Rectal smooth muscle tissue (tissue), 1 donor: ENCODE measurements at regions not wholly inside any gene's neighbourhood (a gene's known extent, or its start where the extent isn't known, plus 50 kb on each side); places are given as distances from the start of the nearest gene placed in this dataset.

Source experiments
- H3K27ac ChIP-seq: one replicate; pipeline ENCODE4 v1.7.0; 2013; ENCODE audit warnings: low read depth, low read length, inconsistent platforms
- H3K27me3 ChIP-seq: one replicate; pipeline ENCODE4 v1.7.0; 2013; ENCODE audit warnings: low read length; ENCODE audit not compliant: control insufficient read depth, insufficient read depth
- H3K36me3 ChIP-seq: one replicate; pipeline ENCODE4 v1.7.0; 2013; ENCODE audit warnings: low read length; ENCODE audit not compliant: control insufficient read depth, insufficient read depth
- H3K4me1 ChIP-seq: one replicate; pipeline ENCODE4 v1.7.0; 2013; ENCODE audit warnings: low read length; ENCODE audit not compliant: control insufficient read depth, insufficient read depth
- H3K4me3 ChIP-seq: one replicate; pipeline ENCODE4 v1.7.0; 2013; ENCODE audit warnings: low read length
- H3K9ac ChIP-seq: one replicate; pipeline ENCODE4 v1.7.0; 2013; ENCODE audit warnings: low read length

- Histone ChIP-seq H3K36me3 (no peaks in the 10 kb centered on the region), H3K27me3 (no peaks in the 10 kb centered on the region), H3K27ac (no peak overlapping the region), H3K4me1 (no peaks in the 10 kb centered on the region), H3K4me3 (no peak overlapping the region), H3K9ac (no peak overlapping the region)
These were observed 393.8 kb upstream of the MEF2C start for GRCh38 chr5:89276566-89277305.

GRCh38 chr5:89275066-89275855, 392.3 kb upstream of the MEF2C start:
- Histone ChIP-seq H3K36me3 (no peaks in the 10 kb centered on the region), H3K9ac (no peak overlapping the region), H3K4me3 (no peak overlapping the region), H3K4me1 (no peaks in the 10 kb centered on the region), H3K27me3 (no peaks in the 10 kb centered on the region), H3K27ac (no peak overlapping the region)

GRCh38 chr5:89273289-89273688, 390.3 kb upstream of the MEF2C start:
- Histone ChIP-seq H3K27me3 (no peaks in the 10 kb centered on the region), H3K27ac (no peak overlapping the region), H3K4me3 (no peak overlapping the region), H3K36me3 (no peaks in the 10 kb centered on the region), H3K9ac (no peak overlapping the region), H3K4me1 (no peaks in the 10 kb centered on the region)

GRCh38 chr5:89270901-89271300, 387.9 kb upstream of the MEF2C start:
- Histone ChIP-seq H3K9ac (no peak overlapping the region), H3K4me3 (no peak overlapping the region), H3K4me1 (no peaks in the 10 kb centered on the region), H3K27me3 (no peaks in the 10 kb centered on the region), H3K27ac (no peak overlapping the region), H3K36me3 (no peaks in the 10 kb centered on the region)

GRCh38 chr5:89269721-89270120, 386.7 kb upstream of the MEF2C start:
- no peak overlapping the region for H3K9ac ChIP-seq
- H3K36me3 ChIP-seq = no peaks in the 10 kb centered on the region
- no peaks in the 10 kb centered on the region for H3K27me3 ChIP-seq
- H3K4me1 ChIP-seq = no peaks in the 10 kb centered on the region
- no peak overlapping the region for H3K27ac ChIP-seq
- no peak overlapping the region for H3K4me3 ChIP-seq

GRCh38 chr5:89268460-89268859, 385.5 kb upstream of the MEF2C start:
- Histone ChIP-seq H3K27me3 (no peaks in the 10 kb centered on the region), H3K4me1 (no peaks in the 10 kb centered on the region), H3K9ac (no peak overlapping the region), H3K4me3 (no peak overlapping the region), H3K27ac (no peak overlapping the region), H3K36me3 (no peaks in the 10 kb centered on the region)

- Histone ChIP-seq H3K4me1 (no peaks in the 10 kb centered on the region), H3K9ac (no peak overlapping the region), H3K27ac (no peak overlapping the region), H3K4me3 (no peak overlapping the region), H3K27me3 (no peaks in the 10 kb centered on the region), H3K36me3 (no peaks in the 10 kb centered on the region)
These were observed 384.8 kb upstream of the MEF2C start for GRCh38 chr5:89267788-89268187.

GRCh38 chr5:89265511-89266179, 382.7 kb upstream of the MEF2C start:
- H3K9ac ChIP-seq = no peak overlapping the region
- H3K4me1 ChIP-seq = no peaks in the 10 kb centered on the region
- H3K36me3 ChIP-seq = no peaks in the 10 kb centered on the region
- H3K27me3 ChIP-seq = no peaks in the 10 kb centered on the region
- H3K27ac ChIP-seq = no peak overlapping the region
- no peak overlapping the region for H3K4me3 ChIP-seq

- Histone ChIP-seq H3K36me3 (no peaks in the 10 kb centered on the region), H3K27me3 (no peaks in the 10 kb centered on the region), H3K27ac (no peak overlapping the region), H3K9ac (no peak overlapping the region), H3K4me3 (no peak overlapping the region), H3K4me1 (no peaks in the 10 kb centered on the region)
These were observed 380.9 kb upstream of the MEF2C start for GRCh38 chr5:89263846-89264245.

GRCh38 chr5:89262030-89262429, 379.0 kb upstream of the MEF2C start:
- H3K9ac ChIP-seq = no peak overlapping the region
- H3K4me1 ChIP-seq = no peaks in the 10 kb centered on the region
- H3K36me3 ChIP-seq = no peaks in the 10 kb centered on the region
- H3K27me3 ChIP-seq = no peaks in the 10 kb centered on the region
- no peak overlapping the region for H3K4me3 ChIP-seq
- no peak overlapping the region for H3K27ac ChIP-seq

- Histone ChIP-seq H3K4me1 (no peaks in the 10 kb centered on the region), H3K36me3 (no peaks in the 10 kb centered on the region)
These were observed 377.3 kb upstream of the MEF2C start for GRCh38 chr5:89260254-89260653.

GRCh38 chr5:89255845-89256463, 373.0 kb upstream of the MEF2C start:
- Histone ChIP-seq H3K36me3 (no peaks in the 10 kb centered on the region), H3K27me3 (no peaks in the 10 kb centered on the region), H3K4me3 (no peak overlapping the region), H3K9ac (no peak overlapping the region), H3K27ac (no peak overlapping the region), H3K4me1 (no peaks in the 10 kb centered on the region)

More at GRCh38 chr5:89260254-89260653, 377.3 kb upstream of the MEF2C start:
- Histone ChIP-seq H3K27me3 (no peaks in the 10 kb centered on the region), H3K27ac (no peak overlapping the region), H3K4me3 (no peak overlapping the region), H3K9ac (no peak overlapping the region)
